BLaER1 treated with 17β-estradiol and CSF1 and Interleukin-3, amounts not matched to agents 10 nM and 100 nM (cell line): ENCODE measurements at regions not wholly inside any gene's neighbourhood (a gene's known extent, or its start where the extent isn't known, plus 50 kb on each side); places are given as distances from the start of the nearest gene placed in this dataset.

Experiments used
- H3K27ac ChIP-seq, 11 experiments: shearing (Covaris generic); formaldehyde crosslinking; 2 replicates each; pipeline ENCODE4 v1.8.1; 2022
- H3K27me3 ChIP-seq, 11 experiments: shearing (Covaris generic); formaldehyde crosslinking; 2 replicates each; pipeline ENCODE4 v1.8.1; 2022
- H3K36me3 ChIP-seq, 11 experiments: shearing (Covaris generic); formaldehyde crosslinking; 2 replicates each; pipeline ENCODE4 v1.8.1; 2022
- H3K4me1 ChIP-seq, 10 experiments: shearing (Covaris generic); formaldehyde crosslinking; 2 replicates each; pipeline ENCODE4 v1.8.1; 2022
- H3K4me2 ChIP-seq, 11 experiments: shearing (Covaris generic); formaldehyde crosslinking; 2 replicates each; pipeline ENCODE4 v1.8.1; 2022
- H3K4me3 ChIP-seq, 10 experiments: shearing (Covaris generic); formaldehyde crosslinking; 2 replicates each; pipeline ENCODE4 v1.8.1; 2022
- H3K9ac ChIP-seq, 11 experiments: shearing (Covaris generic); formaldehyde crosslinking; 2 replicates each; pipeline ENCODE4 v1.8.1; 2022
- H3K9me3 ChIP-seq, 11 experiments: shearing (Covaris generic); formaldehyde crosslinking; replicated peaks in 1 of 11; 2 replicates each; pipeline ENCODE4 v1.8.1; 2022
- H4K20me1 ChIP-seq, 11 experiments: shearing (Covaris generic); formaldehyde crosslinking; 2 replicates each; pipeline ENCODE4 v1.8.1; 2022
- Cebpa-rat ChIP-seq, 11 experiments: shearing (Covaris generic); IDR thresholded peaks; 2 replicates each; pipeline ENCODE4 v1.8.1; 2022

- Histone ChIP-seq H3K4me2 (peak overlapping the region in 2 of 11 experiments; percentile 10 to 17; a peak in 1 of 22 replicates), H3K9me3 (peaks cover 7 to 16% (median 13%) of the 10 kb centered on the region in 11 experiments; a peak in 19 of 22 replicates), H3K27ac (no peak overlapping the region), H3K9ac (no peak overlapping the region), H4K20me1 (no peaks in the 10 kb centered on the region), H3K4me1 (peaks cover 0 to 51% (median 6%) of the 10 kb centered on the region in 10 experiments; a peak in 18 of 20 replicates), H3K27me3 (peaks cover 33 to 93% (median 76%) of the 10 kb centered on the region in 11 experiments), H3K36me3 (no peaks in the 10 kb centered on the region), H3K4me3 (no peak overlapping the region)
- no peak for TF ChIP-seq Cebpa-rat (IDR thresholded peaks at IDR 0.05)
These were observed 98.6 kb upstream of the PRDM1 start for GRCh38 chr6:105987516-105987915.

- H3K27ac ChIP-seq, result no peak overlapping the region
- H4K20me1 ChIP-seq, result no peaks in the 10 kb centered on the region
- no peak for TF ChIP-seq Cebpa-rat (IDR thresholded peaks at IDR 0.05)
- peaks cover 0 to 52% (median 4%) of the 10 kb centered on the region in 10 experiments; a peak in 18 of 20 replicates for H3K4me1 ChIP-seq
- peaks cover 34 to 94% (median 77%) of the 10 kb centered on the region in 11 experiments for H3K27me3 ChIP-seq
- H3K9me3 ChIP-seq, result peaks cover 9 to 21% (median 16%) of the 10 kb centered on the region in 11 experiments; a peak in 20 of 22 replicates
- no peak overlapping the region for H3K9ac ChIP-seq
- no peak overlapping the region for H3K4me3 ChIP-seq
- no peaks in the 10 kb centered on the region for H3K36me3 ChIP-seq
- H3K4me2 ChIP-seq, result peak overlapping the region in 2 of 11 experiments; percentile 10 to 17; a peak in 1 of 22 replicates
These were observed 99.1 kb upstream of the PRDM1 start for GRCh38 chr6:105986998-105987397.

- no peak overlapping the region for H3K27ac ChIP-seq
- no peak overlapping the region for H3K4me3 ChIP-seq
- H3K27me3 ChIP-seq, result peaks cover 34 to 94% (median 77%) of the 10 kb centered on the region in 11 experiments
- peaks cover 0 to 49% (median 0%) of the 10 kb centered on the region in 10 experiments; a peak in 6 of 20 replicates for H3K4me1 ChIP-seq
- H3K36me3 ChIP-seq, result no peaks in the 10 kb centered on the region; a peak in 1 of 22 replicates
- no peak overlapping the region for H3K9ac ChIP-seq
- peak overlapping the region in 4 of 11 experiments; percentile 0 to 69 (median 24); a peak in 5 of 22 replicates for H3K4me2 ChIP-seq
- no peaks in the 10 kb centered on the region for H4K20me1 ChIP-seq
- peaks cover 18 to 31% (median 25%) of the 10 kb centered on the region in 11 experiments for H3K9me3 ChIP-seq
- TF ChIP-seq Cebpa-rat (IDR thresholded peaks at IDR 0.05), result no peak
These were observed 100.1 kb upstream of the PRDM1 start for GRCh38 chr6:105985816-105986632.

DNA sequence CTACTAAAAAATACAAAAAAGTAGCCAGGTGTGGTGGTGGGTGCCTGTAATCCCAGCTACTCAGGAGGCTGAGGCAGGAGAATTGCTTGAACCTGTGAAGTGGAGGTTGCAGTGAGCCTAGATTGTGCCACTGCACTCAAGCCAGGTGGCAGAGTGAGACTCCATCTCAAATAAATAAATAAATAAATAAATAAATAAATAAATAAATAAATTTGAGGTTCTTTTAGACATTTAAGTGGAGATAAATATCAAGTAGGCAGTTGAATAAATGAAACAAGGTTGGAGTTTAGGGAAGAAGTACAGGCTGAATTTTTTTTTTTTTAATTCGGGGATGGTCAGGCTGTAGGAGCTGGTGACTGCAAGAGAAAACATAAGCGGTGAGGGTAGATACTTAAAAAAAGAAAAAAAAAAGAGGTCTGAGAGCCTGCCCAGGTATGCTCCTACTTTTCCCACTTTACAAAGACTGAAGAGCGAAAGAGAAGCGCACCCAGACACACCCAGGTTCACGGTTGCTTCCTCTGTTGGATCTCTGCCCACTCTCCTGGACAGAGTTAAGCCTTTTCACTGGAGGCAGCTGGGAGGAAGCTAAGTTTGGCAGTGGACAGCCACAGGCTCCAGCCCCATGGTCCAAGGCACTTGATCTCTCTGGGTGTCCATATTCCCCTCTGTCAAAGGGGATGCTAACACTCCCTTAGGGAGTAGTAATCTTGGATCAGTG lies 100.9 kb upstream of the PRDM1 start:
- peaks cover 0 to 51% (median 0%) of the 10 kb centered on the region in 10 experiments; a peak in 6 of 20 replicates for H3K4me1 ChIP-seq
- peaks cover 19 to 38% (median 27%) of the 10 kb centered on the region in 11 experiments for H3K9me3 ChIP-seq
- TF ChIP-seq Cebpa-rat (IDR thresholded peaks at IDR 0.05), result no peak
- H3K4me2 ChIP-seq, result peak overlapping the region in 3 of 11 experiments; percentile 13 to 69 (median 36); a peak in 5 of 22 replicates
- no peaks in the 10 kb centered on the region for H4K20me1 ChIP-seq
- no peak overlapping the region for H3K27ac ChIP-seq
- H3K36me3 ChIP-seq, result no peaks in the 10 kb centered on the region; a peak in 1 of 22 replicates
- peaks cover 36 to 93% (median 77%) of the 10 kb centered on the region in 11 experiments for H3K27me3 ChIP-seq
- H3K9ac ChIP-seq, result no peak overlapping the region
- no peak overlapping the region for H3K4me3 ChIP-seq

DNA sequence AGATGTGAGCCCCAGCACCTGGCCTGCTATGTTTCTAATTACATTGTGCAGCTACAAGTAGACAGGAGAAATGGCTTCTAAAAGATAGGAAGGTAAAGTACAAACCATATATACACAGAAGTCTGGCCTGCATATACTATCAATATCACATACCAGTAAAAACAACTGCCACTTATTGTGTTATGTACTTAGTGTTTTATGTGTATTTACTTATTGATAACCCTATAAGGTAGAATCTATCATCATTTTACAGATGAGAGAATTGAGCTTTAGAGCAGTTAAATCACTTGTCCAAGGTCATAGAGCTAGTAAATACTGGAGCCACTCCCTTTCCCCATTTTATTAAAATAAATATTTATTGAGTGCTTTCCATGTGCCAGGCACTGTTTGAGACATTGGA lies 102.4 kb upstream of the PRDM1 start:
- H3K4me3 ChIP-seq, result no peak overlapping the region
- H3K9me3 ChIP-seq, result peaks cover 19 to 38% (median 27%) of the 10 kb centered on the region in 11 experiments
- TF ChIP-seq Cebpa-rat (IDR thresholded peaks at IDR 0.05), result no peak
- peak overlapping the region in 2 of 11 experiments; percentile 56 to 59; a peak in 2 of 22 replicates for H3K27ac ChIP-seq
- H3K36me3 ChIP-seq, result no peaks in the 10 kb centered on the region; a peak in 1 of 22 replicates
- peaks cover 0 to 58% (median 0%) of the 10 kb centered on the region in 10 experiments; a peak in 6 of 20 replicates for H3K4me1 ChIP-seq
- peak overlapping the region in 3 of 11 experiments; percentile 34 to 69 (median 68); a peak in 5 of 22 replicates for H3K4me2 ChIP-seq
- H3K27me3 ChIP-seq, result peaks cover 36 to 78% (median 66%) of the 10 kb centered on the region in 11 experiments
- no peaks in the 10 kb centered on the region for H4K20me1 ChIP-seq
- H3K9ac ChIP-seq, result peak overlapping the region in 1 of 11 experiments; percentile 55; a peak in 2 of 22 replicates

- peaks cover 36 to 71% (median 63%) of the 10 kb centered on the region in 11 experiments for H3K27me3 ChIP-seq
- peaks cover 19 to 38% (median 27%) of the 10 kb centered on the region in 11 experiments for H3K9me3 ChIP-seq
- no peak for TF ChIP-seq Cebpa-rat (IDR thresholded peaks at IDR 0.05)
- peaks cover 0 to 63% (median 0%) of the 10 kb centered on the region in 10 experiments; a peak in 6 of 20 replicates for H3K4me1 ChIP-seq
- H3K4me3 ChIP-seq, result no peak overlapping the region
- peak overlapping the region in 1 of 11 experiments; percentile 55; a peak in 1 of 22 replicates for H3K9ac ChIP-seq
- H3K27ac ChIP-seq, result peak overlapping the region in 3 of 11 experiments; percentile 26 to 72 (median 60); a peak in 4 of 22 replicates
- peak overlapping the region in 3 of 11 experiments; percentile 34 to 69 (median 68); a peak in 6 of 22 replicates for H3K4me2 ChIP-seq
- H3K36me3 ChIP-seq, result no peaks in the 10 kb centered on the region; a peak in 1 of 22 replicates
- H4K20me1 ChIP-seq, result no peaks in the 10 kb centered on the region
These were observed 103.2 kb upstream of the PRDM1 start for GRCh38 chr6:105982761-105983540.

- Histone ChIP-seq H3K36me3 (no peaks in the 10 kb centered on the region; a peak in 1 of 22 replicates), H3K9ac (no peak overlapping the region), H3K27me3 (peaks cover 34 to 60% (median 52%) of the 10 kb centered on the region in 11 experiments), H4K20me1 (no peaks in the 10 kb centered on the region), H3K4me2 (peak overlapping the region in 2 of 11 experiments; percentile 13 to 69; a peak in 2 of 22 replicates), H3K4me3 (peak overlapping the region in 1 of 10 experiments; percentile 5; a peak in 2 of 20 replicates), H3K4me1 (peaks cover 0 to 57% (median 0%) of the 10 kb centered on the region in 10 experiments; a peak in 6 of 20 replicates), H3K27ac (peak overlapping the region in 1 of 11 experiments; percentile 72; a peak in 2 of 22 replicates), H3K9me3 (peaks cover 19 to 38% (median 27%) of the 10 kb centered on the region in 11 experiments)
- TF ChIP-seq Cebpa-rat (IDR thresholded peaks at IDR 0.05), result no peak
These were observed 104.2 kb upstream of the PRDM1 start for GRCh38 chr6:105981888-105982358.
